GM19328 (cell line): ENCODE measurements at regions not wholly inside any gene's neighbourhood (a gene's known extent, or its start where the extent isn't known, plus 50 kb on each side); places are given as distances from the start of the nearest gene placed in this dataset.
"Not testable (repeated sequence)": the region's sequence is repeated elsewhere in the genome, so short reads cannot be mapped to it uniquely, and the experiment has no call there.

Experiments used
- ATAC-seq: cut with Tn5 transposase; IDR thresholded peaks from one replicate; pipeline ENCODE4 v1.9.1; 2021; ENCODE audit warnings: mild to moderate bottlenecking, moderate library complexity; ENCODE audit not compliant: unreplicated experiment

- ATAC-seq = no peak
Measured at GRCh38 chr6:18527836-18528743, 140.9 kb downstream of the RNF144B start.

DNA sequence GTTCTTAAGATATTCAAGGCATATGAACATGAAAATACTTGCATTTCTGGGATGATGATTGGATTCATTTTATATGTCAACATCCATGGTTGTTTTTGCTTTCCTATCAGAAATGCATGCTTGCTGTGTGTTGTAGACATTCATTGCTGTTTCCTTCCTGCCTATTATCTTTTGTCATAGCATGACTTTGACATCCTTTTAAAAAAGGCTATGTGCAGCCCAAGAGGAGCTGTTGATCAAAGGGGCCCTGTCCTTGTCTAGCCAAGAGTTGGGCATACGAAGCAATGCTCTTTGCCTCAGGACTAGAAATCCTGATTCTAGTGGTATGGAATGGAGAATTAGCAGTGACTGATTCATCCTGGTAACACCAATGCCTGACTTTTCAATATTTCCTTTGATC lies 143.1 kb downstream of the RNF144B start:
- no peak for ATAC-seq

- no peak for ATAC-seq
Measured at GRCh38 chr6:18532139-18532538, 145.0 kb downstream of the RNF144B start.

DNA sequence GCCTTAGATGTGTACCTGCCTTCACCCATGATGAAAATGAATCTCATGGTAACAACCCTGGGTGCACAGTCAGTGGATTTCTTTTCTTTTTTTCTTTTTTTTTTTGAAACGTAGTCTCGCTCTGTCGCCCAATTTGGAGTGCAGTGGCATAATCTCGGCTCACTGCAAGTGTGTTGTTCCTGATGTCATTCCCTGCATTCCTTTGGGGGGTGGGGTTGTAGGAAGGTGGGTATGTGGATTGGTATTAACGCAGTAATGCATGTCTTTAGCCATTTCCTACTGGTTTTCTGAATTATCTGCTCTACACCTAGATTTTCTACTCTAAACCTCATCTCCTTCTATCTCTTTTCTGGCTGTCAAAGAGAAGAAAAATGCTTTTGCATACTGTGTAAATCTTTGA lies 146.6 kb downstream of the RNF144B start:
- no peak for ATAC-seq

GRCh38 chr6:18536591-18537055 lies 149.5 kb downstream of the RNF144B start:
- no peak for ATAC-seq

- no peak for ATAC-seq
Measured at GRCh38 chr6:18538315-18538714, 151.2 kb downstream of the RNF144B start.

GRCh38 chr6:18543051-18543450 lies 155.9 kb downstream of the RNF144B start:
- no peak for ATAC-seq

DNA sequence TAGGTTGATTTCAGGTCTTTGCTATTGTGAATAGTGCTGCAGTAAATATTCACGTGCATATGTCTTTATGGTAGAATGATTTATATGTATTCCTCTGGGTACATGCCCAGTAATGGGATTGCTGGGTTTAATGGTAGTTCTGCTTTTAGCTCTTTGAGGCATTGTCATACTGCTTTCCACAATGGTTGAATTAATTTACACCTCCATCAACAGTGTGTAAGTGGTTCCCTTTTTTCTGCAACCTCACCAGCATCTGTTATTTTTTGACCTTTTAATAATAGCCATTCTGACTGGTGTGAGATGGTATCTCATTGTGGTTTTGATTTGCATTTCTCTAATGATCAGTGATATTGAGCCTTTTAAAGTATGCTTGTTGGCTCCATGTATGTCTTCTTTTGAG lies 158.0 kb downstream of the RNF144B start:
- not testable (repeated sequence) for ATAC-seq

- ATAC-seq = no peak
Measured at GRCh38 chr6:18545726-18546125, 158.6 kb downstream of the RNF144B start.

DNA sequence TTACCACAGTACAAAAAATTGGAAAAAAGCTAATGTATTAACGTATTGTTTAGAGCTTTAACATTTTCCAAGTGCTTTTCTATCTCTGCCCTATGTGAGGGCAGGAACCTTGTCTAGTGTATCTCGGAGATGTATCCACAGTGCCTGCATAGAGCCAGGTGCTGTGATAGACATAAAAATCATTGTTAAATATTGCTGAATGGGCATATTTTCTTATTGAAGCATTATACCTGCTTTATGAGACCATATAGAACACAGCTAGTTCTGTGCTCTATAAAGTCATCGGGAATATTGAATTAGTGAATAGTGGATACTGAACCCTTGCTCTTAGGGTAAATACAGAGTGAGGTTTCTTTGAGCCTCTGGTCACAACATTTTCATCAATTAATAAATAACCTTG lies 163.0 kb downstream of the RNF144B start:
- ATAC-seq = no peak

- ATAC-seq = no peak
Measured at GRCh38 chr6:18551228-18551627, 164.1 kb downstream of the RNF144B start.

DNA sequence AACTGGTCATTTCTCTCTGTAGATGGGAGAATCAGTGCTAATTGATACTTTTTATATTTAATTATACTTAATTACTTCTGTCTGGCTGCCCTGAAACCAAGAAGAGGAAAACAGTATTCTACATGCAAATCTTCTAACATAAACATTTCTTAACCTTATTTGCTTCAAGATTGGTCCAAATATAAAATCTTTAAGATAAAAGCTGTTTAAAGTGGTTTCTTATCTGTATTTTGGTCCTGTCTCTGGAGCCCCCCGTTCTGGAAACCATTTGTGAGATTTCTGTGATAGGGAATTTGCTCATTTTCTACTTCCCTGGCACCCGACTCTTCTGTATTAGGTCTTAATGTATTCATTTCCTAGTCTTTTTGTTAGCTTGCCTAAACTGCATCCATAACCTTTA lies 168.6 kb downstream of the RNF144B start:
- no peak for ATAC-seq

DNA sequence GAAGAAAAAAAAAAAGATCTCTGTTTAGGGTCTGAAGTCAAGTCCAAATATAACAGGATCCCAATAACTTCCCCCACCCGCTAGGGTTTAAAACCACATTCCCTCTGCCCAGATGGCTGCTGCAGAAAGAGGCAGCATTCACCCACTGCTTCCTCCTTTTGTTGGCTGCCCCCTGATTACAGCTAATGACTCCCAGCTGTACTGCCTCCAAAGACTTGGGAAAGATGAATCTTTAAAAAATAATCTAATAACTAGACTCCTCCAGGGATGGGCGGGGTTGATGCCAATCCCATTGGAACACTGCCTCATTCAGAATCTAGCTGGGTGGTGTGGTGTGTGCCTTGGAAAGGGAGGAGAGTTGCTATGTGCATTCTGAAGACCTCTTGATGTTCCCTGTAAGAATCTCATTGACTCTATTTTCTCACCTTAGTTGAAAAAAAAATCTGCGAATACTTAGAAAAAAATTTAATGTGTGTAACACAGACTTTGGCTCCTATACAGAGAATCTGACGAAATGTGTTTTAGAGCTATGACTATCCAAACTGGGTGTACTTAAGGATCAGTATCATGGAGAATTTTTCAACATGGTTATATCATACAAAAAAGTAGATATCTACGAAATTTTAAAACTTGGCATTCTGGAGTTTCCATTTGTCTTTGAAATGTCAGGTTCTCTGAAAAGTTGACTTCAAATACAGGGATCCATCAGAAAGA lies 174.0 kb downstream of the RNF144B start:
- ATAC-seq = no peak

DNA sequence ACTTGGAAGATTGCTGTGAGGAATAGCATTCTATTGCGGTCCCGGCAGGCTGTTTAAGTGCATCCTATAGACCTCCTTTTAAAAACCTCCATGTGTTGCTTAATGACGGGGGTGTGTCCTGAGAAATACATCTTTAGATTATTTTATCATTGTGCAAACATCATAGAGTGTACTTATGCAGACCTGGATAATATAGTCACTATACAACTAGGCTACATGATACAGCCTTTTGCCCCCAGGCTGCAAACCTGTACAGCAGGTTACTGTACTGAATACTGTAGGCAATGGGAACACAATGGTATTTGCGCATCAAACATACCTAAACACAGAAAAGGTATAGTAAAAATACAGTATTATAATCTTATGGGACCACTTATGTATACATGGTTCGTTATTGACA lies 175.6 kb downstream of the RNF144B start:
- no peak for ATAC-seq

DNA sequence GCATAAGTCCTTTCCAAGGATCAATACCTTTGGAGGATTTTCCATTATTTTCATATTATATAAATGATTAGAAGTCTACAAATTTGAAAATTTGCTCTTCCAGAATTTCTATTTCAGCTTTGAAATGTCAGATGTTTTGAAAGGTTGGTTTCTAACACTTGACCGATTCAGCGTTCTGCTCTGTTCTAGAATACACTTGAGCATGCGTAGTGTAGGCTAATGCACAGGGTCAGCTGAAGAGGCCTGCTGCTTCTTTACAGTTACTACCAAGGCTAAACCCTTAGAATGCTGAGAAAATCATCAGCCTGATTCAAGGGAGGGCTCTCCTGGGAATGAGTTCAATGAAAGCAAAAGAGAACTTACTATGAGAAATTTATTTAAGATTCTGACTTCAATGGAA lies 177.6 kb downstream of the RNF144B start:
- no peak for ATAC-seq

- no peak for ATAC-seq
Measured at GRCh38 chr6:18565231-18565630, 178.1 kb downstream of the RNF144B start.

DNA sequence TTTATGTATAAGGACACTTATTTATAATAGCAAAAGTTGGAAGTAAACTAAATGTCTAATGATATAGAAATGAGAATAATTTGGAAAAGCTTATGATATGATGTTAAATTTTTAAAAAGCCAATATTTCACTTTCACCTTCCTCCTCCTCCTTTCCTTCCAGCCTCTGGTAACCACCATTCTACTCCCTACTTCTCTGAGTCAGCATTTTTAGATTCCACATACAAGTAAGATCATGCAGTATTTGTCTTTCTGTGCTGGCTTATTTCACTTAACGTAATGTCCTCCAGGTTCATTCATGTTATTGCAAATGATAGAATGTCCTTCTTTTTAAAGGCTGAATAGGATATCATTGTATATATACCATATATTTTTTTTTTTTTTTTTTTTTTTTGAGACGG lies 180.2 kb downstream of the RNF144B start:
- ATAC-seq = no peak

GRCh38 chr6:18577491-18577890 lies 190.3 kb downstream of the RNF144B start:
- no peak for ATAC-seq

DNA sequence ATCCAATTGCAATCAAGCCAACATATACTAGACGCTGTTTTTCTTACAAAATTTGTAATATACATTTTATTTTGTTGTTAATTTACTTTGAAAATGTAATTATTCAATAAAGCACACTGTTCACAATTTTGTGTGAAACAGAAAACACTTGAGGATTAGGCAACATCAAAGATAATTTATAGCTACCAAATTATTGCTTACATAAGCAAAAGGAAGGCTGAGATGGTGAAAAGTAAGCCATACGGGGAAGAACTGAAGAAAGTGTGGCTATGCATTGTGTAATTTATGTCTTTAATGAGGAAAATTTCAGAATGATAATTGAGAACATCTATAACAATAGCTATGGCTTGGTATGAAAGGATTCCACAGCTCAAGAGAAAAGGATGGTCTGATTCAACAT lies 192.0 kb downstream of the RNF144B start:
- no peak for ATAC-seq

DNA sequence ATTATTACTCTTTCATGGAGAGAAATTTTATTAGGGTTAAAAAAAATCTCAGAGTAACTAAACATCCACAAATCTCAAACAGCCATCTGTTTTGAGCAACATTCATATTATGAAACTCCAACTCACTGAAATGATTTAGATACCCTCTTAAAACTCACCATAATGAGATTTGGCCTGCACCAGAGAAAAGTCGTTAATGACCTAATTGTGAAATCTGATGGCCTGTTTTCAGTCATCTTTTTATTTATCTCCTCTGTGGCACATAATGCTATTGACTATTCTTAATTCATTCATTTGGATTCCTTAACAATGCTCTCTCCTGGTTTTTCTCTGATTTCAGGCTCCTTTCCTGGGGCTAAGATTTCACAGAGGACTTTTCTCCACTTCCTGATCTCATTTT lies 192.7 kb downstream of the RNF144B start:
- ATAC-seq = no peak

DNA sequence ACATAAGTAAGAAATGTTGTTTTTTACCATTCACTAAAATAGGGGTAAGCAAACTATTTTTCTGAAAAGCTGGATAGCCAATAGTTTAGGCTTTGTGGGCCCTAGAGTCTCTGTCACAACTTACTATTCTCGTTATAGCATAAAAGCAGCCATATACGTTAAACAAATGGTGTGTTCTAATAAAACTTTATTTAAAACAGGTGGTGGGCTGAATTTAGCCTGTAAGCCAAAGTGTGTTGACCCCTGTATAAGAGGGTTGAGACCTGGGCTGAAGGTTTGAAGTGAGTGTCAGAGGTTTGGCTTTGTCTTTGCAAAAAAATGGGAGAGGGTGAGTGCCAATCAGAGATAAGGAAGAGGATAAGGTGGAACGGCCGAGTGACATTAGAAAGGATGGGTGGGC lies 197.2 kb downstream of the RNF144B start:
- ATAC-seq = no peak

- no peak for ATAC-seq
Measured at GRCh38 chr6:18585032-18585573, 198.0 kb downstream of the RNF144B start.
